WTC11 (cell line): ENCODE measurements at regions not wholly inside any gene's neighbourhood (a gene's known extent, or its start where the extent isn't known, plus 50 kb on each side); places are given as distances from the start of the nearest gene placed in this dataset.

ENCODE experiments used
- ATAC-seq: fragments of 200-7000 bp; cut with Tn5 transposase; 2 replicates; pipeline ENCODE4 v1.10.0; 2021; ENCODE audit warnings: mild to moderate bottlenecking, moderate library complexity
- CTCF ChIA-PET: fragments of 300-600 bp; sonication (Branson Sonifier 250); formaldehyde crosslinking; loops from one replicate; lab custom pipeline; 2021; ENCODE audit warnings: antibody characterized with exemption; lab: Charles Lee
- POLR2A ChIA-PET: fragments of 350-600 bp; sonication (Branson Sonifier 250); formaldehyde crosslinking; loops from one replicate; lab custom pipeline; 2021; ENCODE audit warnings: antibody characterized with exemption; lab: Charles Lee
- DNase-seq: peaks from one replicate; pipeline ENCODE4 v3.0.0; 2021; ENCODE audit warnings: low spot score
- H3K27ac Mint-ChIP-seq: 2 replicates; pipeline ENCODE4 v1.8.0; 2021; ENCODE audit warnings: mixed read lengths
- H3K27me3 Mint-ChIP-seq: 2 replicates; pipeline ENCODE4 v1.8.0; 2021; ENCODE audit warnings: low read depth, mild to moderate bottlenecking, moderate library complexity, mixed read lengths
- H3K36me3 Mint-ChIP-seq: 2 replicates; pipeline ENCODE4 v1.8.0; 2021; ENCODE audit warnings: mixed read lengths
- H3K4me1 Mint-ChIP-seq: 2 replicates; pipeline ENCODE4 v1.8.0; 2022; ENCODE audit warnings: mixed read lengths
- H3K4me3 Mint-ChIP-seq: 2 replicates; pipeline ENCODE4 v1.8.0; 2021; ENCODE audit warnings: mild to moderate bottlenecking, moderate library complexity, mixed read lengths
- H3K9me3 Mint-ChIP-seq: 2 replicates; pipeline ENCODE4 v1.8.0; 2021; ENCODE audit warnings: mixed read lengths
- ATF2 ChIP-seq: sonication (generic); formaldehyde crosslinking; IDR thresholded peaks from 2 replicates; pipeline ENCODE4 v1.8.1; 2022; ENCODE audit warnings: low read depth, missing genetic modification reagents, borderline replicate concordance
- CBFB ChIP-seq: sonication (generic); formaldehyde crosslinking; IDR thresholded peaks from 2 replicates; pipeline ENCODE4 v1.8.1; 2022; ENCODE audit warnings: mild to moderate bottlenecking, low read depth, missing genetic modification reagents
- CTCF ChIP-seq: fragments of 200-600 bp; IDR thresholded peaks from 2 replicates; pipeline ENCODE4 v1.8.0; 2022; ENCODE audit warnings: antibody characterized with exemption
- E2F1 ChIP-seq: sonication (generic); formaldehyde crosslinking; IDR thresholded peaks from 2 replicates; pipeline ENCODE4 v1.8.0; 2022; ENCODE audit warnings: mild to moderate bottlenecking, missing genetic modification reagents
- E2F5 ChIP-seq: sonication (generic); formaldehyde crosslinking; IDR thresholded peaks from 2 replicates; pipeline ENCODE4 v1.8.1; 2022; ENCODE audit warnings: mild to moderate bottlenecking, moderate library complexity, missing genetic modification reagents
- EMX1 ChIP-seq: fragments of 250-450 bp; sonication (Bioruptor Pico); IDR thresholded peaks from 2 replicates; pipeline ENCODE4 v1.8.0; 2021; ENCODE audit warnings: mild to moderate bottlenecking
- GRHL2 ChIP-seq: fragments of 250-450 bp; sonication (Bioruptor Pico); IDR thresholded peaks from 2 replicates; pipeline ENCODE4 v1.8.0; 2022; ENCODE audit warnings: mild to moderate bottlenecking, moderate library complexity; ENCODE audit not compliant: insufficient replicate concordance, severe bottlenecking
- KAT7 ChIP-seq: sonication (generic); formaldehyde crosslinking; IDR thresholded peaks from 2 replicates; pipeline ENCODE4 v1.8.1; 2023; ENCODE audit warnings: missing genetic modification reagents, mild to moderate bottlenecking, borderline replicate concordance
- MYBL2 ChIP-seq: sonication (generic); formaldehyde crosslinking; IDR thresholded peaks from 2 replicates; pipeline ENCODE4 v1.8.1; 2023; ENCODE audit warnings: mild to moderate bottlenecking, moderate library complexity, missing genetic modification reagents
- NFE2L1 ChIP-seq: sonication (generic); formaldehyde crosslinking; IDR thresholded peaks from 2 replicates; pipeline ENCODE4 v1.8.1; 2023; ENCODE audit warnings: missing genetic modification reagents
- RELA ChIP-seq: sonication (generic); formaldehyde crosslinking; IDR thresholded peaks from 2 replicates; pipeline ENCODE4 v1.8.1; 2022; ENCODE audit warnings: missing genetic modification reagents, mild to moderate bottlenecking, borderline replicate concordance
- RORB ChIP-seq: fragments of 250-450 bp; sonication (Bioruptor Pico); IDR thresholded peaks from 2 replicates; pipeline ENCODE4 v1.9.0; 2021; ENCODE audit warnings: mild to moderate bottlenecking
- SMAD3 ChIP-seq: sonication (generic); formaldehyde crosslinking; IDR thresholded peaks from 2 replicates; pipeline ENCODE4 v1.8.0; 2022; ENCODE audit warnings: missing genetic modification reagents, mild to moderate bottlenecking, borderline replicate concordance
- SMAD4 ChIP-seq: sonication (generic); formaldehyde crosslinking; IDR thresholded peaks from 2 replicates; pipeline ENCODE4 v1.8.0; 2022; ENCODE audit warnings: mild to moderate bottlenecking, missing genetic modification reagents
- SP1 ChIP-seq: sonication (generic); formaldehyde crosslinking; conservative IDR thresholded peaks from 2 replicates; pipeline ENCODE4 v1.8.1; 2022; ENCODE audit warnings: missing genetic modification reagents
- TP53 ChIP-seq: sonication (generic); formaldehyde crosslinking; IDR thresholded peaks from 2 replicates; pipeline ENCODE4 v1.8.1; 2023; ENCODE audit warnings: mild to moderate bottlenecking, missing genetic modification reagents
- USF1 ChIP-seq: sonication (generic); formaldehyde crosslinking; IDR thresholded peaks from 2 replicates; pipeline ENCODE4 v1.8.0; 2022; ENCODE audit warnings: mild to moderate bottlenecking, missing genetic modification reagents
- ZMAT4 ChIP-seq: fragments of 250-450 bp; sonication (Bioruptor Pico); IDR thresholded peaks from 2 replicates; pipeline ENCODE4 v1.9.0; 2021; ENCODE audit warnings: mild to moderate bottlenecking
- ZNF317 ChIP-seq: sonication (generic); formaldehyde crosslinking; IDR thresholded peaks from 2 replicates; pipeline ENCODE4 v1.8.1; 2023; ENCODE audit warnings: low read depth, mild to moderate bottlenecking, moderate library complexity, missing genetic modification reagents, borderline replicate concordance
- ZNF423 ChIP-seq: fragments of 250-450 bp; sonication (Bioruptor Pico); IDR thresholded peaks from 2 replicates; pipeline ENCODE4 v2.1.2; 2022; ENCODE audit warnings: mild to moderate bottlenecking, moderate library complexity
- ZNF512 ChIP-seq: sonication (generic); formaldehyde crosslinking; IDR thresholded peaks from 2 replicates; pipeline ENCODE4 v1.8.1; 2022; ENCODE audit warnings: missing genetic modification reagents, borderline replicate concordance
- ZNF671 ChIP-seq: fragments of 250-450 bp; sonication (Bioruptor Pico); IDR thresholded peaks from 2 replicates; pipeline ENCODE4 v1.8.0; 2021; ENCODE audit warnings: mild to moderate bottlenecking

GRCh38 chr13:44098559-44098958, 218.9 kb downstream of the LACC1 start (continued):
- TF ChIP-seq ATF2 (CRISPR knock-in tag) = no peak
- TF ChIP-seq ZNF317 (CRISPR knock-in tag) = no peak
- TF ChIP-seq EMX1 (CRISPR knock-in tag) = no peak
- no peak for TF ChIP-seq CTCF
- no peak for TF ChIP-seq USF1 (CRISPR knock-in tag)
- TF ChIP-seq SMAD4 (CRISPR knock-in tag) = no peak
- TF ChIP-seq TP53 (CRISPR knock-in tag) = no peak

GRCh38 chr13:44101347-44102083, 221.8 kb downstream of the LACC1 start:
- POLR2A ChIA-PET = no interaction called here
- H3K27me3 Mint-ChIP-seq = no peaks in the 10 kb centered on the region

GRCh38 chr13:44103429-44104196, 223.9 kb downstream of the LACC1 start:
- H3K27ac Mint-ChIP-seq = no peak overlapping the region
- no peak for TF ChIP-seq RELA (CRISPR knock-in tag)
- TF ChIP-seq SP1 (CRISPR knock-in tag) = no peak
- TF ChIP-seq RORB (CRISPR knock-in tag) = no peak
- peaks cover 45% of the 10 kb centered on the region for H3K9me3 Mint-ChIP-seq
- ATAC-seq (no peak), DNase-seq (no peak)
- H3K4me3 Mint-ChIP-seq = no peak overlapping the region
- ChIA-PET CTCF (no interaction called here), POLR2A (no interaction called here)
- H3K36me3 Mint-ChIP-seq = peaks cover 20% of the 10 kb centered on the region
- peaks cover 14% of the 10 kb centered on the region for H3K4me1 Mint-ChIP-seq
- H3K27me3 Mint-ChIP-seq = peaks cover 7% of the 10 kb centered on the region

More at GRCh38 chr13:44101347-44102083, 221.8 kb downstream of the LACC1 start:
- Mint-ChIP-seq H3K27ac (no peak overlapping the region), H3K36me3 (peaks cover 20% of the 10 kb centered on the region), H3K9me3 (peaks cover 48% of the 10 kb centered on the region), H3K4me1 (peaks cover 18% of the 10 kb centered on the region), H3K4me3 (no peak overlapping the region)
- no peak for ATAC-seq
- CTCF ChIA-PET = no interaction called here
- peak; percentile 97 for TF ChIP-seq ZNF317 (CRISPR knock-in tag)
- no peak for TF ChIP-seq NFE2L1
- DNase-seq = no peak

GRCh38 chr13:44104197-44104490, 224.4 kb downstream of the LACC1 start:
- TF ChIP-seq SMAD3 (CRISPR knock-in tag) (no peak), ZNF512 (no peak), GRHL2 (CRISPR knock-in tag) (no peak), E2F5 (CRISPR knock-in tag) (no peak), E2F1 (CRISPR knock-in tag) (no peak), ZNF671 (CRISPR knock-in tag) (no peak), MYBL2 (no peak), ZNF423 (no peak), CBFB (CRISPR knock-in tag) (no peak), KAT7 (CRISPR knock-in tag) (no peak), ZMAT4 (no peak)
- CTCF ChIA-PET = no interaction called here

More at GRCh38 chr13:44104197-44104490, 224.4 kb downstream of the LACC1 start:
- ATAC-seq (no peak), DNase-seq (no peak)
- Mint-ChIP-seq H3K4me1 (peaks cover 14% of the 10 kb centered on the region), H3K36me3 (peaks cover 20% of the 10 kb centered on the region), H3K9me3 (peaks cover 39% of the 10 kb centered on the region), H3K4me3 (no peak overlapping the region), H3K27me3 (peaks cover 7% of the 10 kb centered on the region), H3K27ac (no peak overlapping the region)
- POLR2A ChIA-PET = no interaction called here
